MM.1S (cell line): ENCODE measurements at regions not wholly inside any gene's neighbourhood (a gene's known extent, or its start where the extent isn't known, plus 50 kb on each side); places are given as distances from the start of the nearest gene placed in this dataset.

Experiments
- DNase-seq: peaks from one replicate; pipeline ENCODE4 v3.0.0-alpha.2; 2015
- H2AFZ ChIP-seq: fragments of 300-600 bp; sonication (generic); 2 replicates; pipeline ENCODE4 v1.6.0; 2016; ENCODE audit warnings: antibody characterized with exemption, low read length
- H3F3A ChIP-seq: fragments of 300-600 bp; sonication (generic); 2 replicates; pipeline ENCODE4 v1.6.1; 2016; ENCODE audit warnings: mild to moderate bottlenecking, antibody characterized with exemption, low read length, moderate library complexity, mixed read lengths; ENCODE audit not compliant: insufficient read depth
- H3K27ac ChIP-seq: fragments of 300-600 bp; sonication (generic); 2 replicates; pipeline ENCODE4 v1.5.1; 2016; ENCODE audit warnings: mild to moderate bottlenecking, low read length
- H3K27me3 ChIP-seq: fragments of 300-600 bp; sonication (generic); replicated peaks from 2 replicates; pipeline ENCODE4 v1.6.0; 2016; ENCODE audit warnings: low read length; ENCODE audit not compliant: insufficient read depth
- H3K36me3 ChIP-seq: fragments of 300-600 bp; sonication (generic); replicated peaks from 2 replicates; pipeline ENCODE4 v1.6.1; 2016; ENCODE audit warnings: mild to moderate bottlenecking, low read length, mixed read lengths; ENCODE audit not compliant: insufficient read depth
- H3K4me1 ChIP-seq: fragments of 300-600 bp; sonication (generic); 2 replicates; pipeline ENCODE4 v1.6.1; 2016; ENCODE audit warnings: low read length, mixed read lengths
- H3K4me2 ChIP-seq: fragments of 300-600 bp; sonication (generic); 2 replicates; pipeline ENCODE4 v1.6.0; 2016; ENCODE audit warnings: low read depth, low read length
- H3K4me3 ChIP-seq: fragments of 300-600 bp; sonication (generic); 2 replicates; pipeline ENCODE4 v1.5.1; 2016; ENCODE audit warnings: low read length, mixed read lengths
- H3K79me2 ChIP-seq: fragments of 300-600 bp; sonication (generic); 2 replicates; pipeline ENCODE4 v1.6.1; 2016; ENCODE audit warnings: mixed run types, low read length, mixed read lengths
- H3K9ac ChIP-seq: fragments of 300-600 bp; sonication (generic); 2 replicates; pipeline ENCODE4 v1.6.1; 2016; ENCODE audit warnings: low read length, mixed read lengths
- H3K9me2 ChIP-seq: fragments of 300-600 bp; sonication (generic); replicated peaks from 2 replicates; pipeline ENCODE4 v1.6.1; 2016; ENCODE audit warnings: mild to moderate bottlenecking, low read length, mixed read lengths; ENCODE audit not compliant: insufficient read depth
- H3K9me3 ChIP-seq: fragments of 300-600 bp; sonication (generic); replicated peaks from 2 replicates; pipeline ENCODE4 v1.6.1; 2016; ENCODE audit warnings: mild to moderate bottlenecking, low read length, mixed read lengths; ENCODE audit not compliant: insufficient read depth
- H4K20me1 ChIP-seq: fragments of 300-600 bp; sonication (generic); 2 replicates; pipeline ENCODE4 v1.6.1; 2016; ENCODE audit warnings: mild to moderate bottlenecking, low read length, moderate library complexity, mixed read lengths; ENCODE audit not compliant: insufficient read depth
- CTCF ChIP-seq: fragments of 300-600 bp; sonication (generic); IDR thresholded peaks from 2 replicates; pipeline ENCODE4 v1.5.1; 2016; ENCODE audit warnings: antibody characterized with exemption, low read length, mixed read lengths
- EZH2 ChIP-seq: fragments of 300-600 bp; sonication (generic); optimal IDR thresholded peaks from 2 replicates; pipeline ENCODE3; 2017; ENCODE audit warnings: low read depth, mild to moderate bottlenecking, antibody characterized with exemption, low read length, mixed read lengths
- EZH2phosphoT487 ChIP-seq: fragments of 300-600 bp; sonication (generic); IDR thresholded peaks from 2 replicates; pipeline ENCODE4 v1.6.1; 2018; ENCODE audit warnings: antibody characterized with exemption, low read length

GRCh38 chr22:20642668-20643179, 131.2 kb upstream of the SERPIND1 start:
- H4K20me1 ChIP-seq: no peaks in the 10 kb centered on the region
- H3K4me2 ChIP-seq: no peak overlapping the region
- peaks cover 4% of the 10 kb centered on the region; the same call in 1 of the 2 replicates for H3K27me3 ChIP-seq
- H3K4me1 ChIP-seq: no peaks in the 10 kb centered on the region
- no peaks in the 10 kb centered on the region for H3F3A ChIP-seq
- no peaks in the 10 kb centered on the region for H3K9me3 ChIP-seq
- no peaks in the 10 kb centered on the region for H3K36me3 ChIP-seq
- no peak overlapping the region for H3K27ac ChIP-seq
- H3K79me2 ChIP-seq: no peaks in the 10 kb centered on the region
- no peak overlapping the region for H2AFZ ChIP-seq
- H3K4me3 ChIP-seq: no peak overlapping the region
- H3K9me2 ChIP-seq: no peaks in the 10 kb centered on the region
- DNase-seq: no peak
- H3K9ac ChIP-seq: no peak overlapping the region
- TF ChIP-seq EZH2phosphoT487 (no peak), CTCF (no peak), EZH2 (no peak)

GRCh38 chr22:20644071-20644642, 129.8 kb upstream of the SERPIND1 start:
- Histone ChIP-seq H3F3A (no peaks in the 10 kb centered on the region), H3K4me3 (no peak overlapping the region), H3K4me2 (no peak overlapping the region), H3K79me2 (no peaks in the 10 kb centered on the region), H3K9me3 (no peaks in the 10 kb centered on the region), H3K4me1 (no peaks in the 10 kb centered on the region), H3K36me3 (no peaks in the 10 kb centered on the region), H3K9ac (no peak overlapping the region), H2AFZ (no peak overlapping the region), H3K27me3 (0 out of 2 replicates have a peak, but pooled peaks cover 4% of the 10 kb centered on the region), H3K27ac (no peak overlapping the region), H4K20me1 (no peaks in the 10 kb centered on the region), H3K9me2 (no peaks in the 10 kb centered on the region)
- no peak for DNase-seq
- no peak for TF ChIP-seq CTCF

GRCh38 chr22:20645954-20646353, 128.0 kb upstream of the SERPIND1 start:
- no peak overlapping the region for H2AFZ ChIP-seq
- no peaks in the 10 kb centered on the region for H3K9me3 ChIP-seq
- H3K4me3 ChIP-seq: no peak overlapping the region
- no peaks in the 10 kb centered on the region for H3K4me1 ChIP-seq
- H3K9ac ChIP-seq: no peak overlapping the region
- H4K20me1 ChIP-seq: no peaks in the 10 kb centered on the region
- H3K36me3 ChIP-seq: no peaks in the 10 kb centered on the region
- no peak overlapping the region for H3K4me2 ChIP-seq
- H3K9me2 ChIP-seq: no peaks in the 10 kb centered on the region
- no peaks in the 10 kb centered on the region for H3K79me2 ChIP-seq
- TF ChIP-seq EZH2phosphoT487: no peak
- no peak overlapping the region for H3K27ac ChIP-seq
- no peak for DNase-seq
- no peaks in the 10 kb centered on the region for H3K27me3 ChIP-seq
- H3F3A ChIP-seq: no peaks in the 10 kb centered on the region

- Histone ChIP-seq H3K4me3 (no peak overlapping the region), H3K27ac (no peak overlapping the region), H3F3A (no peaks in the 10 kb centered on the region), H3K36me3 (no peaks in the 10 kb centered on the region), H3K4me2 (no peak overlapping the region), H3K4me1 (no peaks in the 10 kb centered on the region), H3K9ac (no peak overlapping the region), H2AFZ (no peak overlapping the region), H3K9me3 (no peaks in the 10 kb centered on the region), H3K9me2 (no peaks in the 10 kb centered on the region), H4K20me1 (no peaks in the 10 kb centered on the region), H3K27me3 (no peaks in the 10 kb centered on the region), H3K79me2 (no peaks in the 10 kb centered on the region)
- DNase-seq: no peak
- TF ChIP-seq EZH2: no peak
Observed at GRCh38 chr22:20646415-20646814, 127.5 kb upstream of the SERPIND1 start.
